GM12873 (cell line): ENCODE measurements at regions not wholly inside any gene's neighbourhood (a gene's known extent, or its start where the extent isn't known, plus 50 kb on each side); places are given as distances from the start of the nearest gene placed in this dataset.

Experiments used
- CTCF ChIP-seq: IDR thresholded peaks from 2 replicates; pipeline ENCODE4 v1.5.1; 2012; ENCODE audit warnings: low read depth, mild to moderate bottlenecking, moderate library complexity, low read length, control low read depth; ENCODE audit not compliant: insufficient read depth; ENCODE audit errors: missing control alignments

- no peak for TF ChIP-seq CTCF
Measured at GRCh38 chrX:40310447-40310846, 212.7 kb upstream of the BCOR start.

GRCh38 chrX:40310016-40310415 is 212.3 kb upstream of the BCOR start:
- TF ChIP-seq CTCF, result no peak

GRCh38 chrX:40307871-40308270 is 210.1 kb upstream of the BCOR start:
- no peak for TF ChIP-seq CTCF

GRCh38 chrX:40304115-40304514 is 206.4 kb upstream of the BCOR start:
- TF ChIP-seq CTCF, result no peak

- TF ChIP-seq CTCF, result no peak
Measured at GRCh38 chrX:40303256-40304077, 205.7 kb upstream of the BCOR start.

GRCh38 chrX:40300286-40300890 is 202.6 kb upstream of the BCOR start:
- no peak for TF ChIP-seq CTCF

- TF ChIP-seq CTCF, result no peak
Measured at GRCh38 chrX:40299641-40300046, 201.9 kb upstream of the BCOR start.
